ENCODE measurements at regions not wholly inside any gene's neighbourhood (a gene's known extent, or its start where the extent isn't known, plus 50 kb on each side); places are given as distances from the start of the nearest gene placed in this dataset.

DNA sequence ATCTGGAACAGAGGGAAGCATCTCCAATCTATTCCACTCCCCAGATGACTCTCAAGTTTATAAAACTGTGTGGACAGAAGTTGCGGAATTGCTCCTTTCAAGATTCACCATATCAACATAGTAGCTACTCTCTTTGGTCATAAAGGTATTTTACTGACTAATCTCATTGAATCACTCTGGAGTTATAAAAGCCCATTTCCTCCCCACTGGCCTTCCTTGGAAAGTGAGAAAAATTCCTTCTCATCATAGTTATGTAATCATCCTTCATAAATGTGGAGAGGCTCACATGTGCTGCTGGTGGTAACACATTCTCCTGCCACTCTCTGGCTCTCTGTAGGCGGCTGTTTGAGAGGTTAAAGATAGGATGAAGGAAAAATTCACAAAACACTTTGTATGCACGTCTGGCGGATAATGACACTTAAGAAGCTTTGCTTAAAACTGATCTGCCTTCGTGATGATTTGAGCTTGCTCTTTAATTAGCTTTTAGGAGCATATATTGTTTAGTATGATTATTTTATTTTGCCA lies 1034.0 kb upstream of the EEF2KMT start:
- POLR2A ChIA-PET = interaction anchor here (0.6 kb wide), 1 partner anchor 10 kb away, joined by 5 read pairs; no protein-coding TSS in a partner anchor
- H3K4me1 ChIP-seq (ENCODE audit: insufficient read depth, low read length, poor library complexity, severe bottlenecking) = no peaks in the 10 kb centered on the region

DNA sequence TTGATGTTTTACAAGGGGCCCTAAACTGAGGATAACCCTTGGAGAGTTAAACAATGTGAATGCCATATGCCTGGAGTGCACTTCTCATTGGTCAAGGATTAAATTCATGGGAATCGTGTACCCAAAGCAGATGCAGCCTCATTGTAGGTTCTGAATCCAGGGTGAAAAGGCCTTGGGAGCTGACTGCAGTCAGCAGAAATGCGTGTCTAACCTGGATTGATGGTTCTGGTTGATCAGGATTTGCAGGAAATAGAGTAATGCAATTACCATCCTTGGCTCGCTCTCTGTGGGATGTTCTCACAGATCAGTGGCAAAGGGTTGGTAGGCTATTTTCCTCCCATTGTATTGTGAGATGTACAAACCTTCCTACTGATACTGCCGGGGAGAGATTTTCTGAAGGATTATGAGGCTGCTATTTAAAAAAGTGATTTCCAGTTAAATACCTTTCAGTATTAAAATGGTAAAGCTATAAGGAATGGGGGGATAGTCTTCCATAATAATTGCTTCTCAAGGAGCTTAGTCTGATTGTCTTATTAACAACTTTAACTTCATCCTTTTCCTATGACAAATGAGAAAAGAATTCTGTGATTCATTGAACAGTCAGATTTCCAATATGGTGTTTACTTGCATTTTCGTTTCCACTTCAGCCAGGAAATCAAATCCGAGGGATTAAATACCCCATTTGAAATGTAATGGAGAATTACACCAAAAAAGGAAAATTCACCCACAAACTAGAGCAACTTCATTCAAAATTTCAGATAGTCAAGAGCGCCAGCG lies 1028.1 kb upstream of the EEF2KMT start:
- H3K9me2 ChIP-seq (ENCODE audit: insufficient read depth, low read length) = no peaks in the 10 kb centered on the region
- CTCF ChIA-PET (ENCODE audit: unreplicated experiment) = no interaction called here
- H3K27ac ChIP-seq (ENCODE audit: low read depth, low read length, poor library complexity, severe bottlenecking) = no peak overlapping the region
- H2AFZ ChIP-seq (ENCODE audit: low read length) = no peak overlapping the region
- intact Hi-C loops (cut with micrococcal nuclease; ENCODE audit: unreplicated experiment) = no loop called here
- TF ChIP-seq, protein P1, sequence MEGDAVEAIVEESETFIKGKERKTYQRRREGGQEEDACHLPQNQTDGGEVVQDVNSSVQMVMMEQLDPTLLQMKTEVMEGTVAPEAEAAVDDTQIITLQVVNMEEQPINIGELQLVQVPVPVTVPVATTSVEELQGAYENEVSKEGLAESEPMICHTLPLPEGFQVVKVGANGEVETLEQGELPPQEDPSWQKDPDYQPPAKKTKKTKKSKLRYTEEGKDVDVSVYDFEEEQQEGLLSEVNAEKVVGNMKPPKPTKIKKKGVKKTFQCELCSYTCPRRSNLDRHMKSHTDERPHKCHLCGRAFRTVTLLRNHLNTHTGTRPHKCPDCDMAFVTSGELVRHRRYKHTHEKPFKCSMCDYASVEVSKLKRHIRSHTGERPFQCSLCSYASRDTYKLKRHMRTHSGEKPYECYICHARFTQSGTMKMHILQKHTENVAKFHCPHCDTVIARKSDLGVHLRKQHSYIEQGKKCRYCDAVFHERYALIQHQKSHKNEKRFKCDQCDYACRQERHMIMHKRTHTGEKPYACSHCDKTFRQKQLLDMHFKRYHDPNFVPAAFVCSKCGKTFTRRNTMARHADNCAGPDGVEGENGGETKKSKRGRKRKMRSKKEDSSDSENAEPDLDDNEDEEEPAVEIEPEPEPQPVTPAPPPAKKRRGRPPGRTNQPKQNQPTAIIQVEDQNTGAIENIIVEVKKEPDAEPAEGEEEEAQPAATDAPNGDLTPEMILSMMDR (conservative IDR thresholded peaks at IDR 0.05; ENCODE audit: low read length) = no peak
- no peak for TF ChIP-seq EZH2phosphoT487 (IDR thresholded peaks at IDR 0.05; ENCODE audit: borderline replicate concordance, low read depth, low read length)
- no peak for DNase-seq (ENCODE audit: low spot score)
- no peaks in the 10 kb centered on the region for H3K36me3 ChIP-seq (ENCODE audit: insufficient read depth, low read length)
- H4K20me1 ChIP-seq (ENCODE audit: insufficient read depth, low read length) = no peaks in the 10 kb centered on the region
- H3K4me1 ChIP-seq (ENCODE audit: insufficient read depth, low read length, poor library complexity, severe bottlenecking) = no peaks in the 10 kb centered on the region
- POLR2A ChIA-PET = no interaction called here
- no TSS peak for BruUV-seq (replicated peaks)
- H3K4me3 ChIP-seq (ENCODE audit: low read depth, low read length, poor library complexity, severe bottlenecking) = no peak overlapping the region
- H3K79me2 ChIP-seq (ENCODE audit: insufficient read depth, low read depth, low read length) = no peaks in the 10 kb centered on the region
- H3K4me2 ChIP-seq (ENCODE audit: low read length) = no peak overlapping the region
- no peaks in the 10 kb centered on the region for H3K9me3 ChIP-seq (ENCODE audit: low read length)

More for the DNA sequence above, 1034.0 kb upstream of the EEF2KMT start:
- Histone ChIP-seq H3K27ac (ENCODE audit: low read depth, low read length, poor library complexity, severe bottlenecking) (no peak overlapping the region), H4K20me1 (ENCODE audit: insufficient read depth, low read length) (no peaks in the 10 kb centered on the region), H3K9me3 (ENCODE audit: low read length) (no peaks in the 10 kb centered on the region), H3K4me3 (ENCODE audit: low read depth, low read length, poor library complexity, severe bottlenecking) (no peak overlapping the region), H3K36me3 (ENCODE audit: insufficient read depth, low read length) (no peaks in the 10 kb centered on the region), H3K79me2 (ENCODE audit: insufficient read depth, low read depth, low read length) (no peaks in the 10 kb centered on the region), H3K4me2 (ENCODE audit: low read length) (no peak overlapping the region), H3K9me2 (ENCODE audit: insufficient read depth, low read length) (no peaks in the 10 kb centered on the region), H2AFZ (ENCODE audit: low read length) (no peak overlapping the region)
- no TSS peak for BruUV-seq (replicated peaks)
- CTCF ChIA-PET (ENCODE audit: unreplicated experiment) = no interaction called here
- intact Hi-C loops (cut with micrococcal nuclease; ENCODE audit: unreplicated experiment) = no loop called here
- TF ChIP-seq, protein P1 (conservative IDR thresholded peaks at IDR 0.05; ENCODE audit: low read length) = no peak
- TF ChIP-seq EZH2phosphoT487 (IDR thresholded peaks at IDR 0.05; ENCODE audit: borderline replicate concordance, low read depth, low read length) = no peak
- DNase-seq (ENCODE audit: low spot score) = no peak

DNA sequence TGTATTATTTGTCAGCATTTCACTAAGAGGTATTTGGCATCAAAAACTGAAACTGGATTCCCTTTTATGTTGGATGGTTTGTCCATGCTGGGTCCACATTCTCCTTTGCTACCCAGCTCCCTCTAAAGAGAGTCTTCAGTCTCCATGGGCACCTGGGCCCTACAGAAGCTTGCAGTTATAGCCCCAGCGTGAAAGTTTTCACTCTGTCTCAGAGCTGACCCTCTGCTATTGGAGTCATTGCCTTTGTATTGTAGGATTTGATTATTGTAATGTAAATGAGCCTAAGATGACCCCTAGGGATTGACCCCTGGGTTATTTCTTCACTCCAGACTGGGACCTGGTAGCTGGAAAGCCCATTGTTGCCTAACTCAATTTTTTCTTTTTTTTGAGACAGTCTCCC lies 1026.5 kb upstream of the EEF2KMT start:
- Histone ChIP-seq H2AFZ (ENCODE audit: low read length) (no peak overlapping the region), H3K9me3 (ENCODE audit: low read length) (no peaks in the 10 kb centered on the region), H3K27ac (ENCODE audit: low read depth, low read length, poor library complexity, severe bottlenecking) (no peak overlapping the region), H3K79me2 (ENCODE audit: insufficient read depth, low read depth, low read length) (no peaks in the 10 kb centered on the region), H3K36me3 (ENCODE audit: insufficient read depth, low read length) (no peaks in the 10 kb centered on the region), H3K4me2 (ENCODE audit: low read length) (no peak overlapping the region), H3K4me1 (ENCODE audit: insufficient read depth, low read length, poor library complexity, severe bottlenecking) (no peaks in the 10 kb centered on the region), H3K9me2 (ENCODE audit: insufficient read depth, low read length) (no peaks in the 10 kb centered on the region), H4K20me1 (ENCODE audit: insufficient read depth, low read length) (no peaks in the 10 kb centered on the region), H3K4me3 (ENCODE audit: low read depth, low read length, poor library complexity, severe bottlenecking) (no peak overlapping the region)
- POLR2A ChIA-PET = no interaction called here
- CTCF ChIA-PET (ENCODE audit: unreplicated experiment) = no interaction called here
- BruUV-seq (replicated peaks) = no TSS peak
- intact Hi-C loops (cut with micrococcal nuclease; ENCODE audit: unreplicated experiment) = no loop called here
- TF ChIP-seq, protein P1 (conservative IDR thresholded peaks at IDR 0.05; ENCODE audit: low read length) = no peak
- no peak for TF ChIP-seq EZH2phosphoT487 (IDR thresholded peaks at IDR 0.05; ENCODE audit: borderline replicate concordance, low read depth, low read length)
- DNase-seq (ENCODE audit: low spot score) = no peak
